Suprapubic skin (tissue), 4 donors: ENCODE measurements at regions not wholly inside any gene's neighbourhood (a gene's known extent, or its start where the extent isn't known, plus 50 kb on each side); places are given as distances from the start of the nearest gene placed in this dataset.

Source experiments
- DNase-seq, 2 donors: peaks; one replicate each; pipeline ENCODE4 v3.0.0-alpha.2; 2019; ENCODE audit warnings: low spot score in 2 of 2
- H3K27ac ChIP-seq: fragments of 200-600 bp; sonication (generic); one replicate; pipeline ENCODE4 v1.5.1; 2019
- H3K27me3 ChIP-seq: fragments of 200-600 bp; sonication (generic); one replicate; pipeline ENCODE4 v1.5.1; 2019
- H3K36me3 ChIP-seq: fragments of 200-600 bp; sonication (generic); one replicate; pipeline ENCODE4 v1.5.1; 2019
- H3K4me1 ChIP-seq: fragments of 200-600 bp; sonication (generic); one replicate; pipeline ENCODE4 v1.5.1; 2019
- H3K4me3 ChIP-seq: fragments of 200-600 bp; sonication (generic); one replicate; pipeline ENCODE4 v1.5.1; 2019; ENCODE audit warnings: mild to moderate bottlenecking
- H3K9me3 ChIP-seq: fragments of 200-600 bp; sonication (generic); one replicate; pipeline ENCODE4 v1.5.1; 2019
- CTCF ChIP-seq, 2 donors: fragments of 200-600 bp in 1 of 2; fragments of 450-650 bp in 1 of 2; sonication (generic) in 1 of 2; IDR thresholded peaks; one replicate each; pipeline ENCODE4 v1.5.1; 2016 to 2019; ENCODE audit warnings: antibody characterized with exemption in 2 of 2, mild to moderate bottlenecking in 1 of 2, moderate library complexity in 1 of 2
- EP300 ChIP-seq: sonication (generic); formaldehyde crosslinking; IDR thresholded peaks from one replicate; pipeline ENCODE4 v1.6.1; 2017; ENCODE audit warnings: antibody characterized with exemption
- POLR2A ChIP-seq, 2 donors: fragments of 450-650 bp; IDR thresholded peaks; one replicate each; pipeline ENCODE4 v1.6.1; 2017; ENCODE audit warnings: antibody characterized with exemption in 2 of 2, mild to moderate bottlenecking in 2 of 2, moderate library complexity in 2 of 2
- POLR2AphosphoS5 ChIP-seq, 3 donors: sonication (generic); formaldehyde crosslinking; IDR thresholded peaks; one replicate each; pipeline ENCODE4 v1.6.1; 2017; ENCODE audit warnings: antibody characterized with exemption in 3 of 3
- WGBS: methylation state at CpG from one replicate; pipeline ENCODE4 v1.1.5; 2018; 5-methylcytosine and 5-hydroxymethylcytosine counted together

DNA sequence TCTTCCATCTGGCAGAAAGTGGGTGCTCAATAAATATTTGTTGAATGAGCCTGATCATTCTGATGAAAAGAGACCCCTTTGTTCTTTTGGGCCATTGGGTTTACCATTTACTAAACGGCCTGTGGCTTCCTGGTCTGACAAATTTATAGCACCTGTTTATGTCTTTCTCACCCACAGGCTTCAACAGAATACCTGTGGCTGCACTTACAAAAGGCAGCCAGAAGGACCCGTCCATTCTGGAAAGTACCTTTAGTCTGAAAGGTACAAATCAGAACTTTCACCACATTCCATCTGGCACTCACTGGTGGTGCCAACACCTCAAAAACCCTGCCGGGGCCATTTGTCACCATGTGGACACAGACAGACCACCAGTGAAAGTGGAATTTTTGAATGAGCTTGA lies 167.5 kb downstream of the ETAA1 start:
- no peaks in the 10 kb centered on the region for H3K4me1 ChIP-seq
- no peak for DNase-seq
- WGBS = 83% methylated on average over 3 of the region's 3 CpGs
- H3K36me3 ChIP-seq = no peaks in the 10 kb centered on the region
- no peak overlapping the region for H3K27ac ChIP-seq
- no peaks in the 10 kb centered on the region for H3K27me3 ChIP-seq
- TF ChIP-seq EP300 (no peak), POLR2AphosphoS5 (IDR thresholded peaks at IDR 0.05) (no peak), CTCF (IDR thresholded peaks at IDR 0.05) (no peak), POLR2A (IDR thresholded peaks at IDR 0.05) (no peak)
- H3K9me3 ChIP-seq = no peaks in the 10 kb centered on the region
- no peak overlapping the region for H3K4me3 ChIP-seq

- Histone ChIP-seq H3K9me3 (no peaks in the 10 kb centered on the region), H3K27ac (no peak overlapping the region), H3K4me1 (no peaks in the 10 kb centered on the region), H3K36me3 (no peaks in the 10 kb centered on the region), H3K27me3 (no peaks in the 10 kb centered on the region), H3K4me3 (no peak overlapping the region)
- TF ChIP-seq CTCF (IDR thresholded peaks at IDR 0.05) = no peak
- TF ChIP-seq POLR2AphosphoS5 (IDR thresholded peaks at IDR 0.05) = no peak
- TF ChIP-seq EP300 = no peak
- TF ChIP-seq POLR2A (IDR thresholded peaks at IDR 0.05) = no peak
- DNase-seq = no peak
Observed at GRCh38 chr2:67565262-67565661, 168.1 kb downstream of the ETAA1 start.

DNA sequence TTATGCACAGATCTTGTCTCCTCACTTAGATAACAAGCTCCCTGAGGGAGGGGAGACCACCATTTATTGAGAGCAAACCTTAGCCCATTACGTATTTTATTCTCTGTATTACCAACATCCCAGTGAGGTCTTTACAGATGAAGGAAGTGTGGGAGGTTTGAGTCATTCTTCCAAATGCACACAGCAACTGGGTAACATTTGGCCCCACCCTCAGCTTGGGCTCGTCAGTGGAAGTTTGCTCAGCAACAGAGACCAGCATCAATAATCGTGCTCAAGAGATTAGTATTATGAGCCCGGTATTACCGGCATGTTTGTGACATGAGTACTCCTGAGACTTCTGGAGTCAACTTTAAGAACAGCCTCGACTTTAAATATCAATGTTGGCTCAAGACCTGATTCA lies 168.6 kb downstream of the ETAA1 start:
- no peaks in the 10 kb centered on the region for H3K4me1 ChIP-seq
- no peaks in the 10 kb centered on the region for H3K27me3 ChIP-seq
- DNase-seq = no peak
- H3K27ac ChIP-seq = no peak overlapping the region
- no peak for TF ChIP-seq CTCF (IDR thresholded peaks at IDR 0.05)
- TF ChIP-seq EP300 = no peak
- TF ChIP-seq POLR2A (IDR thresholded peaks at IDR 0.05) = no peak
- TF ChIP-seq POLR2AphosphoS5 (IDR thresholded peaks at IDR 0.05) = no peak
- H3K36me3 ChIP-seq = no peaks in the 10 kb centered on the region
- no peak overlapping the region for H3K4me3 ChIP-seq
- no peaks in the 10 kb centered on the region for H3K9me3 ChIP-seq
- WGBS = 80% methylated on average over 6 of the region's 6 CpGs

GRCh38 chr2:67566285-67566684 lies 169.2 kb downstream of the ETAA1 start:
- Histone ChIP-seq H3K4me1 (no peaks in the 10 kb centered on the region), H3K9me3 (no peaks in the 10 kb centered on the region), H3K27ac (no peak overlapping the region), H3K4me3 (no peak overlapping the region), H3K36me3 (no peaks in the 10 kb centered on the region), H3K27me3 (no peaks in the 10 kb centered on the region)
- TF ChIP-seq POLR2AphosphoS5 (IDR thresholded peaks at IDR 0.05) (no peak), POLR2A (IDR thresholded peaks at IDR 0.05) (no peak), CTCF (IDR thresholded peaks at IDR 0.05) (no peak), EP300 (no peak)
- no peak for DNase-seq

DNA sequence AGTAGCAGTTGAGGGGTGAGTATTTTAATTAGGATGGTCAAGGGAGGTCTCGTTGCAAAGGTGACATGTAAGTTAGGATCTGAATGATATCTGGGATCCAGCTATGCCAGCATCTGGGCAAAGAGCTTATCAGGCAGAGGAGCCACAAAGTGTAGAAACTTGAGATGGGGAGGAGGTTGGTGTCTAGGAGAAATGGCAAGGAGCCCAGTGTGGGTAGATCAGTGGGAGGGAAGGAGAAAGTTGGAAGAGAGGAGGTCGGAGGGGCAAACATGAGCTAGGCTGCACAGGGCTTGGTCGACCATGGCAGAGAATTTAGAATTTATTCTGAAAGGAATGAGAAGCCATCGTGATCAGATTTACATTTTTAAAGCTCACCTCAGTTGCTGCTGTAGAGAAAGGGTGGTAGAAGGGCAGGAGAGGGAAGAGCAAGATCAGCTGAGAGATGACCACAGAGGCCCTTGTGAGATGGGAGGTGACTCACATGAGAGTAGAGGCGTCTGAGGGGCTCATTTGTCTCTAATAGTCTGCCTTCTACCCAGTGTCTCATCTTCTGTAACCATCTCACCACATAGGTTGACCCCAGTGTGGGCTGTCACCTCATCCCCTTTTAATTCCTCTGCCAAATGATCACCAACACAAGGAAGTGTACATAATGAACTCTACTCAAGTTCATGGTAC lies 170.0 kb downstream of the ETAA1 start:
- no peak for DNase-seq
- no peaks in the 10 kb centered on the region for H3K36me3 ChIP-seq
- H3K4me1 ChIP-seq = no peaks in the 10 kb centered on the region
- no peak overlapping the region for H3K27ac ChIP-seq
- H3K4me3 ChIP-seq = no peak overlapping the region
- TF ChIP-seq CTCF (IDR thresholded peaks at IDR 0.05) (no peak), EP300 (no peak), POLR2AphosphoS5 (IDR thresholded peaks at IDR 0.05) (no peak), POLR2A (IDR thresholded peaks at IDR 0.05) (no peak)
- 88% methylated on average over 5 of the region's 5 CpGs for WGBS
- no peaks in the 10 kb centered on the region for H3K9me3 ChIP-seq
- no peaks in the 10 kb centered on the region for H3K27me3 ChIP-seq
